H1 (cell line): ENCODE measurements at regions not wholly inside any gene's neighbourhood (a gene's known extent, or its start where the extent isn't known, plus 50 kb on each side); places are given as distances from the start of the nearest gene placed in this dataset.

Experiments
- CTCF ChIA-PET: fragments of 300-600 bp; sonication (Branson Sonifier 250); formaldehyde crosslinking; loops from one replicate; lab custom pipeline; 2021; ENCODE audit not compliant: partially characterized antibody; lab: Charles Lee
- POLR2A ChIA-PET: fragments of 300-600 bp; sonication (Branson Sonifier 250); formaldehyde crosslinking; loops from one replicate; lab custom pipeline; 2021; ENCODE audit warnings: inconsistent platforms; ENCODE audit not compliant: partially characterized antibody; lab: Charles Lee
- DNase-seq, 2 experiments: peaks; one replicate each; pipeline versions ENCODE4 v3.0.0 to v3.0.0-alpha.2; 2010 to 2022; ENCODE audit warnings: low spot score in 2 of 2, low read depth in 1 of 2, mixed read lengths in 1 of 2
- FAIRE-seq: peaks from 2 replicates; lab custom pipeline; 2011; peaks lifted over from hg19 to GRCh38; lab: Jason Lieb, UNC
- H2AFZ ChIP-seq: 2 replicates; pipeline ENCODE4 v1.8.1; 2012; ENCODE audit warnings: low read length, inconsistent platforms
- H2AK5ac ChIP-seq: 2 replicates; pipeline ENCODE4 v1.6.1; 2013; ENCODE audit warnings: low read depth, low read length
- H2BK120ac ChIP-seq: replicated peaks from 2 replicates; pipeline ENCODE3; 2013; ENCODE audit warnings: low read depth, low read length, inconsistent platforms
- H2BK12ac ChIP-seq: 2 replicates; pipeline ENCODE4 v1.6.1; 2013; ENCODE audit warnings: low read depth, low read length
- H2BK15ac ChIP-seq: 2 replicates; pipeline ENCODE4 v1.6.1; 2013; ENCODE audit warnings: low read length
- H2BK20ac ChIP-seq: 2 replicates; pipeline ENCODE4 v1.6.1; 2013; ENCODE audit warnings: low read length
- H2BK5ac ChIP-seq: 2 replicates; pipeline ENCODE4 v1.6.1; 2013; ENCODE audit warnings: low read depth, low read length
- H3K14ac ChIP-seq: 2 replicates; pipeline ENCODE4 v1.6.1; 2013; ENCODE audit warnings: inconsistent platforms; ENCODE audit not compliant: insufficient read length
- H3K18ac ChIP-seq: 2 replicates; pipeline ENCODE4 v1.6.1; 2013; ENCODE audit warnings: low read length; ENCODE audit errors: extremely low read depth
- H3K23ac ChIP-seq: 2 replicates; pipeline ENCODE4 v1.6.1; 2013; ENCODE audit warnings: inconsistent platforms; ENCODE audit not compliant: insufficient read length
- H3K23me2 ChIP-seq: 2 replicates; pipeline ENCODE4 v1.6.1; 2013; ENCODE audit warnings: low read depth, low read length
- H3K27ac ChIP-seq: 2 replicates; pipeline ENCODE4 v1.6.1; 2011; ENCODE audit warnings: low read depth, low read length, inconsistent platforms
- H3K27me3 ChIP-seq, 4 experiments: replicated peaks in 1 of 4; 1 replicate in 1 of 4; 2 replicates in 3 of 4; pipeline versions ENCODE4 v1.6.1 to v1.8.1; 2011 to 2013; ENCODE audit warnings: low read length in 3 of 4, mild to moderate bottlenecking in 3 of 4, inconsistent platforms in 2 of 4, mixed read lengths in 2 of 4, moderate library complexity in 1 of 4; ENCODE audit not compliant: control insufficient read depth in 3 of 4, insufficient read depth in 3 of 4; ENCODE audit errors: extremely low read depth in 1 of 4
- H3K36me3 ChIP-seq, 4 experiments: 2 replicates each; pipeline versions ENCODE4 v1.6.1 to v1.8.1; 2011 to 2013; ENCODE audit warnings: mild to moderate bottlenecking in 4 of 4, low read length in 3 of 4, moderate library complexity in 2 of 4, control low read depth in 1 of 4, inconsistent platforms in 1 of 4; ENCODE audit not compliant: insufficient read depth in 4 of 4, control insufficient read depth in 2 of 4
- H3K4ac ChIP-seq: replicated peaks from 2 replicates; pipeline ENCODE3; 2013; ENCODE audit warnings: low read length, low read depth, mixed read lengths, inconsistent platforms; ENCODE audit not compliant: insufficient read length
- H3K4me1 ChIP-seq, 4 experiments: replicated peaks in 1 of 4; 1 replicate in 1 of 4; 2 replicates in 3 of 4; pipeline versions ENCODE4 v1.6.1 to v1.8.1; 2011 to 2013; ENCODE audit warnings: low read length in 3 of 4, inconsistent platforms in 2 of 4, mixed read lengths in 1 of 4; ENCODE audit not compliant: insufficient read depth in 4 of 4, control insufficient read depth in 3 of 4
- H3K4me2 ChIP-seq, 2 experiments: 2 replicates each; pipeline versions ENCODE4 v1.6.1 to v1.8.1; 2011 to 2013; ENCODE audit warnings: low read depth in 2 of 2, low read length in 2 of 2, control low read depth in 1 of 2, inconsistent platforms in 1 of 2, mild to moderate bottlenecking in 1 of 2; ENCODE audit not compliant: insufficient read depth in 1 of 2
- H3K4me3 ChIP-seq, 4 experiments: fragments of 200-600, 300-600 bp in 1 of 4; sonication (generic), shearing (Covaris generic), sonication (Bioruptor Twin) in 1 of 4; 2 replicates each; pipeline versions ENCODE4 v1.5.1 to v1.8.1; 2011 to 2016; ENCODE audit warnings: low read length in 4 of 4, low read depth in 3 of 4, control low read depth in 2 of 4, inconsistent platforms in 2 of 4, mild to moderate bottlenecking in 2 of 4, mixed read lengths in 1 of 4, moderate library complexity in 1 of 4; ENCODE audit not compliant: insufficient read depth in 2 of 4; ENCODE audit errors: extremely low read depth in 1 of 4
- H3K56ac ChIP-seq: replicated peaks from 2 replicates; pipeline ENCODE3; 2013; ENCODE audit warnings: low read depth, mild to moderate bottlenecking, mixed read lengths, low read length, inconsistent platforms; ENCODE audit not compliant: insufficient read length
- H3K79me1 ChIP-seq: 2 replicates; pipeline ENCODE4 v1.6.1; 2013; ENCODE audit warnings: low read depth, low read length, control low read depth
- H3K79me2 ChIP-seq, 2 experiments: 2 replicates each; pipeline versions ENCODE4 v1.6.1 to v1.8.1; 2012 to 2013; ENCODE audit warnings: low read length in 2 of 2, mild to moderate bottlenecking in 2 of 2, inconsistent platforms in 1 of 2; ENCODE audit not compliant: insufficient read depth in 2 of 2, control insufficient read depth in 1 of 2
- H3K9ac ChIP-seq, 4 experiments: replicated peaks in 1 of 4; 1 replicate in 1 of 4; 2 replicates in 3 of 4; pipeline versions ENCODE4 v1.6.1 to v1.8.1; 2011 to 2013; ENCODE audit warnings: low read depth in 3 of 4, low read length in 3 of 4, control low read depth in 2 of 4, mild to moderate bottlenecking in 2 of 4, moderate library complexity in 2 of 4, inconsistent platforms in 1 of 4; ENCODE audit errors: extremely low read depth in 1 of 4
- H3K9me3 ChIP-seq, 2 experiments: 2 replicates each; pipeline versions ENCODE4 v1.6.1 to v1.8.1; 2012 to 2013; ENCODE audit warnings: mild to moderate bottlenecking in 2 of 2, moderate library complexity in 2 of 2, control low read depth in 1 of 2, inconsistent platforms in 1 of 2, low read depth in 1 of 2, low read length in 1 of 2, mixed read lengths in 1 of 2; ENCODE audit not compliant: insufficient read depth in 2 of 2
- H4K20me1 ChIP-seq, 2 experiments: replicated peaks in 1 of 2; 2 replicates each; pipeline versions ENCODE3 to v1.8.1; 2011 to 2013; ENCODE audit warnings: inconsistent platforms in 2 of 2, low read length in 2 of 2, mild to moderate bottlenecking in 1 of 2; ENCODE audit not compliant: insufficient read depth in 2 of 2, control insufficient read depth in 1 of 2
- H4K5ac ChIP-seq: 2 replicates; pipeline ENCODE4 v1.6.1; 2013; ENCODE audit warnings: low read length, low read depth, mixed read lengths, inconsistent platforms; ENCODE audit not compliant: insufficient read length
- H4K8ac ChIP-seq: 2 replicates; pipeline ENCODE4 v1.8.0; 2013; ENCODE audit warnings: mild to moderate bottlenecking, moderate library complexity, low read length, inconsistent platforms; ENCODE audit not compliant: insufficient read depth; ENCODE audit errors: extremely low read depth
- H4K91ac ChIP-seq: replicated peaks from 2 replicates; pipeline ENCODE3; 2013; ENCODE audit warnings: low read length, mixed read lengths, inconsistent platforms; ENCODE audit not compliant: insufficient read length
- CBX5 ChIP-seq: fragments of 300-800, 300-1000 bp; sonication (generic); IDR thresholded peaks from 2 replicates; pipeline ENCODE4 v1.7.1; 2016; ENCODE audit warnings: antibody characterized with exemption, low read length, low read depth
- CREB1 ChIP-seq: IDR thresholded peaks from 2 replicates; pipeline ENCODE4 v1.6.1; 2012; ENCODE audit warnings: inconsistent platforms
- JUN ChIP-seq: IDR thresholded peaks from 2 replicates; pipeline ENCODE4 v1.6.1; 2011; ENCODE audit warnings: low read depth, mild to moderate bottlenecking, improper control_type of control experiment, low read length
- SAP30 ChIP-seq: fragments of 300-600 bp; sonication (generic); IDR thresholded peaks from 2 replicates; pipeline ENCODE4 v1.7.1; 2012; ENCODE audit warnings: low read length, moderate library complexity, mild to moderate bottlenecking, inconsistent platforms; ENCODE audit not compliant: insufficient read depth, insufficient replicate concordance
- SRF ChIP-seq: IDR thresholded peaks from 2 replicates; pipeline ENCODE4 v1.6.1; 2011; ENCODE audit warnings: mild to moderate bottlenecking, low read depth, low read length, moderate library complexity
- WGBS, 2 experiments: shearing (Covaris generic) in 1 of 2; methylation state at CpG; one replicate each; pipeline versions ENCODE4 v1.1.6 to v1.1.7; 2013 to 2015; ENCODE audit warnings: low lambda C conversion rate in 2 of 2, mixed read lengths in 2 of 2, inconsistent platforms in 1 of 2, low coverage in 1 of 2, missing lambda C conversion rate in 1 of 2; ENCODE audit not compliant: insufficient replicate concordance in 2 of 2, insufficient coverage in 1 of 2, insufficient read length in 1 of 2; ENCODE audit errors: extremely low coverage in 1 of 2, missing lambda C conversion rate in 1 of 2; 5-methylcytosine and 5-hydroxymethylcytosine counted together

GRCh38 chr1:4025752-4026151 lies 125.7 kb upstream of the C1orf174 start:
- H2BK15ac ChIP-seq, result 0 out of 2 replicates have a peak overlapping the region, but pooled peaks have one; percentile 61
- H3K4ac ChIP-seq, result no peak overlapping the region
- H2BK20ac ChIP-seq, result no peak overlapping the region
- H3K23ac ChIP-seq, result no peak overlapping the region
- H3K18ac ChIP-seq, result no peak overlapping the region
- no peak overlapping the region for H2BK12ac ChIP-seq
- peaks cover 0 to 6% (median 3%) of the 10 kb centered on the region in 4 experiments; a peak in 4 of 7 replicates for H3K4me1 ChIP-seq
- DNase-seq, result no peak
- no peak overlapping the region for H3K27ac ChIP-seq
- ChIA-PET CTCF (no interaction called here), POLR2A (no interaction called here)
- H3K56ac ChIP-seq, result no peak overlapping the region
- H3K4me2 ChIP-seq, result no peak overlapping the region
- no peaks in the 10 kb centered on the region for H4K20me1 ChIP-seq
- H3K79me1 ChIP-seq, result no peaks in the 10 kb centered on the region
- no peak for TF ChIP-seq SRF
- TF ChIP-seq CREB1, result no peak
- no peak for TF ChIP-seq SAP30
- TF ChIP-seq CBX5, result no peak
- TF ChIP-seq JUN, result no peak
- H3K79me2 ChIP-seq, result no peaks in the 10 kb centered on the region
- no peaks in the 10 kb centered on the region for H3K36me3 ChIP-seq
- no peaks in the 10 kb centered on the region for H3K23me2 ChIP-seq
- no peak overlapping the region for H4K5ac ChIP-seq
- H3K14ac ChIP-seq, result no peak overlapping the region
- H3K9ac ChIP-seq, result no peak overlapping the region
- peaks cover 0 to under 1% of the 10 kb centered on the region in 2 experiments; a peak in 1 of 4 replicates for H3K9me3 ChIP-seq
- no peak for FAIRE-seq
- no peak overlapping the region for H2BK5ac ChIP-seq
- 0 out of 7 replicates have a peak, but pooled peaks cover 0 to 2% (median 2%) of the 10 kb centered on the region in 4 experiments for H3K27me3 ChIP-seq
- H4K8ac ChIP-seq, result no peak overlapping the region
- H3K4me3 ChIP-seq, result no peak overlapping the region
- H4K91ac ChIP-seq, result no peak overlapping the region
- 90% methylated on average over 5 of the region's 5 CpGs; no CpG with 5 or more reads in 1 of the 2 experiments for WGBS, 2 experiments
- no peak overlapping the region for H2AFZ ChIP-seq
- no peak overlapping the region for H2AK5ac ChIP-seq
- no peak overlapping the region for H2BK120ac ChIP-seq
